H1 (cell line): ENCODE measurements at regions not wholly inside any gene's neighbourhood (a gene's known extent, or its start where the extent isn't known, plus 50 kb on each side); places are given as distances from the start of the nearest gene placed in this dataset.

Source experiments
- CTCF ChIA-PET: fragments of 300-600 bp; sonication (Branson Sonifier 250); formaldehyde crosslinking; loops from one replicate; lab custom pipeline; 2021; ENCODE audit not compliant: partially characterized antibody; lab: Charles Lee
- POLR2A ChIA-PET: fragments of 300-600 bp; sonication (Branson Sonifier 250); formaldehyde crosslinking; loops from one replicate; lab custom pipeline; 2021; ENCODE audit warnings: inconsistent platforms; ENCODE audit not compliant: partially characterized antibody; lab: Charles Lee
- DNase-seq, 2 experiments: peaks; one replicate each; pipeline versions ENCODE4 v3.0.0 to v3.0.0-alpha.2; 2010 to 2022; ENCODE audit warnings: low spot score in 2 of 2, low read depth in 1 of 2, mixed read lengths in 1 of 2
- FAIRE-seq: peaks from 2 replicates; lab custom pipeline; 2011; peaks lifted over from hg19 to GRCh38; lab: Jason Lieb, UNC
- H2AFZ ChIP-seq: 2 replicates; pipeline ENCODE4 v1.8.1; 2012; ENCODE audit warnings: low read length, inconsistent platforms
- H2AK5ac ChIP-seq: 2 replicates; pipeline ENCODE4 v1.6.1; 2013; ENCODE audit warnings: low read depth, low read length
- H2BK120ac ChIP-seq: replicated peaks from 2 replicates; pipeline ENCODE3; 2013; ENCODE audit warnings: low read depth, low read length, inconsistent platforms
- H2BK12ac ChIP-seq: 2 replicates; pipeline ENCODE4 v1.6.1; 2013; ENCODE audit warnings: low read depth, low read length
- H2BK15ac ChIP-seq: 2 replicates; pipeline ENCODE4 v1.6.1; 2013; ENCODE audit warnings: low read length
- H2BK20ac ChIP-seq: 2 replicates; pipeline ENCODE4 v1.6.1; 2013; ENCODE audit warnings: low read length
- H2BK5ac ChIP-seq: 2 replicates; pipeline ENCODE4 v1.6.1; 2013; ENCODE audit warnings: low read depth, low read length
- H3K14ac ChIP-seq: 2 replicates; pipeline ENCODE4 v1.6.1; 2013; ENCODE audit warnings: inconsistent platforms; ENCODE audit not compliant: insufficient read length
- H3K18ac ChIP-seq: 2 replicates; pipeline ENCODE4 v1.6.1; 2013; ENCODE audit warnings: low read length; ENCODE audit errors: extremely low read depth
- H3K23ac ChIP-seq: 2 replicates; pipeline ENCODE4 v1.6.1; 2013; ENCODE audit warnings: inconsistent platforms; ENCODE audit not compliant: insufficient read length
- H3K23me2 ChIP-seq: 2 replicates; pipeline ENCODE4 v1.6.1; 2013; ENCODE audit warnings: low read depth, low read length
- H3K27ac ChIP-seq: 2 replicates; pipeline ENCODE4 v1.6.1; 2011; ENCODE audit warnings: low read depth, low read length, inconsistent platforms
- H3K27me3 ChIP-seq, 4 experiments: replicated peaks in 1 of 4; 1 replicate in 1 of 4; 2 replicates in 3 of 4; pipeline versions ENCODE4 v1.6.1 to v1.8.1; 2011 to 2013; ENCODE audit warnings: low read length in 3 of 4, mild to moderate bottlenecking in 3 of 4, inconsistent platforms in 2 of 4, mixed read lengths in 2 of 4, moderate library complexity in 1 of 4; ENCODE audit not compliant: control insufficient read depth in 3 of 4, insufficient read depth in 3 of 4; ENCODE audit errors: extremely low read depth in 1 of 4
- H3K36me3 ChIP-seq, 4 experiments: 2 replicates each; pipeline versions ENCODE4 v1.6.1 to v1.8.1; 2011 to 2013; ENCODE audit warnings: mild to moderate bottlenecking in 4 of 4, low read length in 3 of 4, moderate library complexity in 2 of 4, control low read depth in 1 of 4, inconsistent platforms in 1 of 4; ENCODE audit not compliant: insufficient read depth in 4 of 4, control insufficient read depth in 2 of 4
- H3K4ac ChIP-seq: replicated peaks from 2 replicates; pipeline ENCODE3; 2013; ENCODE audit warnings: low read length, low read depth, mixed read lengths, inconsistent platforms; ENCODE audit not compliant: insufficient read length
- H3K4me1 ChIP-seq, 4 experiments: replicated peaks in 1 of 4; 1 replicate in 1 of 4; 2 replicates in 3 of 4; pipeline versions ENCODE4 v1.6.1 to v1.8.1; 2011 to 2013; ENCODE audit warnings: low read length in 3 of 4, inconsistent platforms in 2 of 4, mixed read lengths in 1 of 4; ENCODE audit not compliant: insufficient read depth in 4 of 4, control insufficient read depth in 3 of 4
- H3K4me2 ChIP-seq, 2 experiments: 2 replicates each; pipeline versions ENCODE4 v1.6.1 to v1.8.1; 2011 to 2013; ENCODE audit warnings: low read depth in 2 of 2, low read length in 2 of 2, control low read depth in 1 of 2, inconsistent platforms in 1 of 2, mild to moderate bottlenecking in 1 of 2; ENCODE audit not compliant: insufficient read depth in 1 of 2
- H3K4me3 ChIP-seq, 4 experiments: fragments of 200-600, 300-600 bp in 1 of 4; sonication (generic), shearing (Covaris generic), sonication (Bioruptor Twin) in 1 of 4; 2 replicates each; pipeline versions ENCODE4 v1.5.1 to v1.8.1; 2011 to 2016; ENCODE audit warnings: low read length in 4 of 4, low read depth in 3 of 4, control low read depth in 2 of 4, inconsistent platforms in 2 of 4, mild to moderate bottlenecking in 2 of 4, mixed read lengths in 1 of 4, moderate library complexity in 1 of 4; ENCODE audit not compliant: insufficient read depth in 2 of 4; ENCODE audit errors: extremely low read depth in 1 of 4
- H3K56ac ChIP-seq: replicated peaks from 2 replicates; pipeline ENCODE3; 2013; ENCODE audit warnings: low read depth, mild to moderate bottlenecking, mixed read lengths, low read length, inconsistent platforms; ENCODE audit not compliant: insufficient read length
- H3K79me1 ChIP-seq: 2 replicates; pipeline ENCODE4 v1.6.1; 2013; ENCODE audit warnings: low read depth, low read length, control low read depth
- H3K79me2 ChIP-seq, 2 experiments: 2 replicates each; pipeline versions ENCODE4 v1.6.1 to v1.8.1; 2012 to 2013; ENCODE audit warnings: low read length in 2 of 2, mild to moderate bottlenecking in 2 of 2, inconsistent platforms in 1 of 2; ENCODE audit not compliant: insufficient read depth in 2 of 2, control insufficient read depth in 1 of 2
- H3K9ac ChIP-seq, 4 experiments: replicated peaks in 1 of 4; 1 replicate in 1 of 4; 2 replicates in 3 of 4; pipeline versions ENCODE4 v1.6.1 to v1.8.1; 2011 to 2013; ENCODE audit warnings: low read depth in 3 of 4, low read length in 3 of 4, control low read depth in 2 of 4, mild to moderate bottlenecking in 2 of 4, moderate library complexity in 2 of 4, inconsistent platforms in 1 of 4; ENCODE audit errors: extremely low read depth in 1 of 4
- H3K9me3 ChIP-seq, 2 experiments: 2 replicates each; pipeline versions ENCODE4 v1.6.1 to v1.8.1; 2012 to 2013; ENCODE audit warnings: mild to moderate bottlenecking in 2 of 2, moderate library complexity in 2 of 2, control low read depth in 1 of 2, inconsistent platforms in 1 of 2, low read depth in 1 of 2, low read length in 1 of 2, mixed read lengths in 1 of 2; ENCODE audit not compliant: insufficient read depth in 2 of 2
- H4K20me1 ChIP-seq, 2 experiments: replicated peaks in 1 of 2; 2 replicates each; pipeline versions ENCODE3 to v1.8.1; 2011 to 2013; ENCODE audit warnings: inconsistent platforms in 2 of 2, low read length in 2 of 2, mild to moderate bottlenecking in 1 of 2; ENCODE audit not compliant: insufficient read depth in 2 of 2, control insufficient read depth in 1 of 2
- H4K5ac ChIP-seq: 2 replicates; pipeline ENCODE4 v1.6.1; 2013; ENCODE audit warnings: low read length, low read depth, mixed read lengths, inconsistent platforms; ENCODE audit not compliant: insufficient read length
- H4K8ac ChIP-seq: 2 replicates; pipeline ENCODE4 v1.8.0; 2013; ENCODE audit warnings: mild to moderate bottlenecking, moderate library complexity, low read length, inconsistent platforms; ENCODE audit not compliant: insufficient read depth; ENCODE audit errors: extremely low read depth
- H4K91ac ChIP-seq: replicated peaks from 2 replicates; pipeline ENCODE3; 2013; ENCODE audit warnings: low read length, mixed read lengths, inconsistent platforms; ENCODE audit not compliant: insufficient read length
- CBX5 ChIP-seq: fragments of 300-800, 300-1000 bp; sonication (generic); IDR thresholded peaks from 2 replicates; pipeline ENCODE4 v1.7.1; 2016; ENCODE audit warnings: antibody characterized with exemption, low read length, low read depth
- CEBPB ChIP-seq: IDR thresholded peaks from 2 replicates; pipeline ENCODE4 v1.6.1; 2012; ENCODE audit warnings: low read depth, low read length
- GABPA ChIP-seq: IDR thresholded peaks from 2 replicates; pipeline ENCODE4 v1.6.1; 2011; ENCODE audit warnings: mild to moderate bottlenecking, low read length, moderate library complexity, borderline replicate concordance; ENCODE audit not compliant: insufficient read depth
- JUND ChIP-seq: IDR thresholded peaks from 2 replicates; pipeline ENCODE4 v1.6.1; 2011; ENCODE audit warnings: mild to moderate bottlenecking, improper control_type of control experiment, low read length
- POLR2A ChIP-seq, 2 experiments: IDR thresholded peaks; 1 replicate in 1 of 2; 2 replicates in 1 of 2; pipeline ENCODE4 v1.6.1; 2011; ENCODE audit warnings: low read depth in 2 of 2, low read length in 2 of 2, mild to moderate bottlenecking in 2 of 2; ENCODE audit errors: control extremely low read depth in 1 of 2
- SUZ12 ChIP-seq: fragments of 200-600 bp; sonication (generic); IDR thresholded peaks from 2 replicates; pipeline ENCODE4 v1.6.1; 2012; ENCODE audit warnings: mild to moderate bottlenecking, inconsistent platforms, low read length, moderate library complexity, mixed read lengths
- ZNF274 ChIP-seq: IDR thresholded peaks from 2 replicates; pipeline ENCODE4 v1.7.0; 2012; ENCODE audit warnings: low read length, borderline replicate concordance; ENCODE audit errors: extremely low read depth
- WGBS, 2 experiments: shearing (Covaris generic) in 1 of 2; methylation state at CpG; one replicate each; pipeline versions ENCODE4 v1.1.6 to v1.1.7; 2013 to 2015; ENCODE audit warnings: low lambda C conversion rate in 2 of 2, mixed read lengths in 2 of 2, inconsistent platforms in 1 of 2, low coverage in 1 of 2, missing lambda C conversion rate in 1 of 2; ENCODE audit not compliant: insufficient replicate concordance in 2 of 2, insufficient coverage in 1 of 2, insufficient read length in 1 of 2; ENCODE audit errors: extremely low coverage in 1 of 2, missing lambda C conversion rate in 1 of 2; 5-methylcytosine and 5-hydroxymethylcytosine counted together
- TF ChIP-seq, protein P1 (sequence below): IDR thresholded peaks from 2 replicates; pipeline ENCODE4 v1.6.1; 2012; ENCODE audit warnings: inconsistent platforms

DNA sequence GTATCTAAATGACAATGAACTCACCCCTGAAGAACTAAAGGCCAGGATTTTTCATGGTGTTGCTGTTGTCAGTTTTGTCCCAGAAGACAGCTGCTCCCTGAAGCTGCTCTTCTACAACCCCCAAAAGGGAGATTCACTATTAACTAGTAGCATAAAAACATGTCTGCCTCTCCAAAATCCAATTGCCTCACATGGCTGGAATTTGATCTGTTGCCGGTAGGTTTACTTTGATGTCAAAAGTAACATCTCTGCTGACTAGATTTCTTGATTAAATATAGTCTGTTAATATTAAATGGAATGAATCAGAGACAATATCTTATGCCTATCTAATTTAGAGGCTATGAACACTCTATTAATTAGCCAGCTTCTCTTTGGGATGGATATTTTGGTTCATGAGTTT lies 425.4 kb downstream of the ETS1 start:
- FAIRE-seq: no peak
- DNase-seq: no peak
- Histone ChIP-seq H4K20me1 (no peaks in the 10 kb centered on the region), H3K36me3 (no peaks in the 10 kb centered on the region), H2AFZ (no peak overlapping the region), H3K4ac (no peak overlapping the region), H2BK120ac (no peak overlapping the region), H2AK5ac (no peak overlapping the region), H3K56ac (no peak overlapping the region), H3K23me2 (no peaks in the 10 kb centered on the region), H3K4me3 (no peak overlapping the region), H3K27me3 (peaks cover 0 to 1% (median 0%) of the 10 kb centered on the region in 4 experiments; a peak in 1 of 7 replicates), H3K79me1 (no peaks in the 10 kb centered on the region), H3K4me2 (no peak overlapping the region), H3K9ac (no peak overlapping the region), H2BK5ac (no peak overlapping the region), H3K4me1 (no peaks in the 10 kb centered on the region), H3K79me2 (no peaks in the 10 kb centered on the region), H2BK12ac (no peak overlapping the region), H4K5ac (no peak overlapping the region), H2BK15ac (no peak overlapping the region), H2BK20ac (no peak overlapping the region), H4K8ac (no peak overlapping the region), H3K9me3 (no peaks in the 10 kb centered on the region), H4K91ac (no peak overlapping the region), H3K23ac (no peak overlapping the region), H3K14ac (no peak overlapping the region), H3K27ac (no peak overlapping the region), H3K18ac (no peak overlapping the region)
- CTCF ChIA-PET: interaction anchor here (0.6 to 5.9 kb wide), 5 partner anchors 8 to 470 kb away, joined by 3 to 112 read pairs (median 4); no protein-coding TSS in a partner anchor
- POLR2A ChIA-PET: no interaction called here
- 92% methylated on average over 1 of the region's 1 CpG; no CpG with 5 or more reads in 1 of the 2 experiments for WGBS, 2 experiments
- no peak for TF ChIP-seq JUND
- TF ChIP-seq GABPA: no peak
- TF ChIP-seq POLR2A (IDR thresholded peaks at IDR 0.05; ENCODE audit: control extremely low read depth in 1 of 2, low read depth in 2 of 2, low read length in 2 of 2): no peak
- TF ChIP-seq SUZ12: no peak
- no peak for TF ChIP-seq CBX5
- no peak for TF ChIP-seq ZNF274
- TF ChIP-seq, protein P1, sequence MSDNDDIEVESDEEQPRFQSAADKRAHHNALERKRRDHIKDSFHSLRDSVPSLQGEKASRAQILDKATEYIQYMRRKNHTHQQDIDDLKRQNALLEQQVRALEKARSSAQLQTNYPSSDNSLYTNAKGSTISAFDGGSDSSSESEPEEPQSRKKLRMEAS: no peak
- no peak for TF ChIP-seq CEBPB
